Spleen (tissue), 11 donors: ENCODE measurements at regions not wholly inside any gene's neighbourhood (a gene's known extent, or its start where the extent isn't known, plus 50 kb on each side); places are given as distances from the start of the nearest gene placed in this dataset.

ENCODE experiments used
- DNase-seq: peaks from one replicate; pipeline ENCODE4 v3.0.0-alpha.2; 2020
- H3K27ac ChIP-seq, 8 donors: fragments of 200-600 bp; sonication (generic) in 7 of 8; 1 replicate in 4 of 8; 2 replicates in 4 of 8; pipeline versions ENCODE4 v1.5.0 to v1.8.0; 2016 to 2021; ENCODE audit warnings: inconsistent platforms in 4 of 8, mild to moderate bottlenecking in 4 of 8, moderate library complexity in 1 of 8
- H3K27me3 ChIP-seq, 7 donors: fragments of 200-600 bp; sonication (generic) in 6 of 7; replicated peaks in 1 of 7; 1 replicate in 4 of 7; 2 replicates in 3 of 7; pipeline versions ENCODE4 v1.5.0 to v1.8.0; 2016 to 2021; ENCODE audit warnings: inconsistent platforms in 3 of 7, mild to moderate bottlenecking in 1 of 7
- H3K36me3 ChIP-seq, 6 donors: fragments of 200-600 bp; sonication (generic) in 5 of 6; 1 replicate in 4 of 6; 2 replicates in 2 of 6; pipeline versions ENCODE4 v1.5.0 to v1.8.0; 2016 to 2021; ENCODE audit warnings: inconsistent platforms in 2 of 6
- H3K4me1 ChIP-seq, 6 donors: fragments of 200-600 bp; sonication (generic) in 5 of 6; 1 replicate in 3 of 6; 2 replicates in 3 of 6; pipeline versions ENCODE4 v1.5.0 to v1.8.0; 2016 to 2021; ENCODE audit warnings: inconsistent platforms in 3 of 6
- H3K4me3 ChIP-seq, 8 donors: fragments of 200-600 bp; sonication (generic) in 7 of 8; 1 replicate in 4 of 8; 2 replicates in 4 of 8; pipeline versions ENCODE4 v1.5.0 to v1.8.0; 2016 to 2021; ENCODE audit warnings: inconsistent platforms in 4 of 8, mild to moderate bottlenecking in 4 of 8, moderate library complexity in 2 of 8
- H3K9me3 ChIP-seq, 8 donors: fragments of 200-600 bp; sonication (generic) in 7 of 8; 1 replicate in 4 of 8; 2 replicates in 4 of 8; pipeline versions ENCODE4 v1.5.0 to v1.8.0; 2016 to 2021; ENCODE audit warnings: inconsistent platforms in 4 of 8
- CTCF ChIP-seq, 11 experiments: fragments of 200-600 bp in 7 of 11; fragments of 450-650 bp in 4 of 11; sonication (generic) in 4 of 11; IDR thresholded peaks in 8 of 11; conservative IDR thresholded peaks in 3 of 11; 1 replicate in 7 of 11; 2 replicates in 4 of 11; pipeline versions ENCODE4 v1.4.0 to v1.8.0; 2016 to 2021; ENCODE audit warnings: antibody characterized with exemption in 11 of 11, inconsistent platforms in 4 of 11, mild to moderate bottlenecking in 1 of 11
- POLR2A ChIP-seq, 3 donors: fragments of 450-650 bp; IDR thresholded peaks; one replicate each; pipeline ENCODE4 v1.5.1; 2017; ENCODE audit warnings: antibody characterized with exemption in 3 of 3, mild to moderate bottlenecking in 1 of 3
- POLR2AphosphoS5 ChIP-seq, 3 donors: sonication (generic); formaldehyde crosslinking; IDR thresholded peaks; one replicate each; pipeline ENCODE4 v1.5.1; 2017; ENCODE audit warnings: antibody characterized with exemption in 3 of 3
- WGBS, 5 donors: extraction: QIAGEN DNeasy Blood & Tissue Kit in 3 of 5; methylation state at CpG; one replicate each; pipeline versions ENCODE4 v1.1.5 to v1.1.7; 2013 to 2018; 5-methylcytosine and 5-hydroxymethylcytosine counted together
- intact Hi-C: fragments of 100-400 bp; cut with DNase I; formaldehyde crosslinking; loops from one replicate; pipeline ENCODE4 v1.15.0; 2023; ENCODE audit warnings: low total_unique reads
- donor health status: healthy with polysubstance abuse.
- donor health status: DM: no; HTN: no; CAD: no; lungs with moderate emphysema.
- donor health status: DM: no; HTN: no; CAD: no.
- donor health status: Bipolar disorder and iron deficiency.
- donor health status: healthy.
- donor health status: DM: no; HTN: no; CAD: no.
- donor health status: DM: yes; HTN: yes; CAD: no.

GRCh38 chr15:35721751-35722150 lies 175.8 kb upstream of the DPH6 start:
- Histone ChIP-seq H3K4me3 (no peak overlapping the region), H3K4me1 (peaks cover 0 to 7% (median 0%) of the 10 kb centered on the region in 6 donors), H3K27me3 (no peaks in the 10 kb centered on the region), H3K9me3 (no peaks in the 10 kb centered on the region), H3K27ac (no peak overlapping the region), H3K36me3 (no peaks in the 10 kb centered on the region)
- 81 to 94% (median 84%) methylated on average over 4 of the region's 4 CpGs for WGBS, 5 donors
- no peak for DNase-seq
- intact Hi-C loops = no loop called here
- TF ChIP-seq CTCF (IDR thresholded peaks at IDR 0.05 in 8 of 11, conservative IDR thresholded peaks at IDR 0.05 in 3 of 11) (no peak), POLR2A (IDR thresholded peaks at IDR 0.05) (no peak), POLR2AphosphoS5 (IDR thresholded peaks at IDR 0.05) (no peak)

GRCh38 chr15:35722501-35722900 lies 176.5 kb upstream of the DPH6 start:
- intact Hi-C loops = no loop called here
- Histone ChIP-seq H3K9me3 (no peaks in the 10 kb centered on the region), H3K4me3 (no peak overlapping the region), H3K36me3 (no peaks in the 10 kb centered on the region), H3K27ac (no peak overlapping the region), H3K27me3 (no peaks in the 10 kb centered on the region), H3K4me1 (peaks cover 0 to 7% (median 0%) of the 10 kb centered on the region in 6 donors)
- DNase-seq = no peak
- TF ChIP-seq POLR2A (IDR thresholded peaks at IDR 0.05) (no peak), CTCF (IDR thresholded peaks at IDR 0.05 in 8 of 11, conservative IDR thresholded peaks at IDR 0.05 in 3 of 11) (no peak), POLR2AphosphoS5 (IDR thresholded peaks at IDR 0.05) (no peak)
- 83 to 94% (median 90%) methylated on average over 3 of the region's 3 CpGs for WGBS, 5 donors

- no peak overlapping the region for H3K27ac ChIP-seq
- TF ChIP-seq CTCF (IDR thresholded peaks at IDR 0.05 in 8 of 11, conservative IDR thresholded peaks at IDR 0.05 in 3 of 11) (no peak), POLR2A (IDR thresholded peaks at IDR 0.05) (no peak), POLR2AphosphoS5 (IDR thresholded peaks at IDR 0.05) (no peak)
- no peaks in the 10 kb centered on the region for H3K27me3 ChIP-seq
- H3K4me1 ChIP-seq = peaks cover 0 to 1% (median 0%) of the 10 kb centered on the region in 6 donors
- no peaks in the 10 kb centered on the region for H3K9me3 ChIP-seq
- 34 to 76% (median 61%) methylated on average over 5 of the region's 5 CpGs for WGBS, 5 donors
- intact Hi-C loops = no loop called here
- no peaks in the 10 kb centered on the region for H3K36me3 ChIP-seq
- H3K4me3 ChIP-seq = no peak overlapping the region
- no peak for DNase-seq
Observed at GRCh38 chr15:35723120-35723847, 177.3 kb upstream of the DPH6 start.

- H3K36me3 ChIP-seq = no peaks in the 10 kb centered on the region
- H3K9me3 ChIP-seq = no peaks in the 10 kb centered on the region
- 91 to 100% (median 91%) methylated on average over 4 of the region's 4 CpGs for WGBS, 5 donors
- H3K4me1 ChIP-seq = no peaks in the 10 kb centered on the region
- TF ChIP-seq POLR2AphosphoS5 (IDR thresholded peaks at IDR 0.05) (no peak), CTCF (IDR thresholded peaks at IDR 0.05 in 8 of 11, conservative IDR thresholded peaks at IDR 0.05 in 3 of 11) (no peak), POLR2A (IDR thresholded peaks at IDR 0.05) (no peak)
- no peak overlapping the region for H3K27ac ChIP-seq
- no peaks in the 10 kb centered on the region for H3K27me3 ChIP-seq
- no peak for DNase-seq
- intact Hi-C loops = no loop called here
- no peak overlapping the region for H3K4me3 ChIP-seq
Observed at GRCh38 chr15:35723852-35724251, 177.9 kb upstream of the DPH6 start.
